CD14-positive monocyte (primary cell): ENCODE measurements at regions not wholly inside any gene's neighbourhood (a gene's known extent, or its start where the extent isn't known, plus 50 kb on each side); places are given as distances from the start of the nearest gene placed in this dataset.

Experiments
- DNase-seq, 3 donors: peaks; one replicate each; pipeline ENCODE4 v3.0.0-alpha.2; 2011 to 2022
- H2AFZ ChIP-seq: 2 replicates; pipeline ENCODE4 v1.6.0; 2012; ENCODE audit warnings: mild to moderate bottlenecking, low read depth, low read length, inconsistent platforms; ENCODE audit not compliant: insufficient read depth, poor library complexity, severe bottlenecking
- H3K27ac ChIP-seq, 2 donors: 1 replicate in 1 of 2; 2 replicates in 1 of 2; pipeline ENCODE4 v1.5.1; 2012 to 2013; ENCODE audit warnings: low read length in 2 of 2, control low read depth in 1 of 2, inconsistent platforms in 1 of 2, low read depth in 1 of 2, mild to moderate bottlenecking in 1 of 2
- H3K27me3 ChIP-seq, 2 donors: one replicate each; pipeline versions ENCODE4 v1.6.0 to v1.6.1; 2011 to 2013; ENCODE audit warnings: low read length in 2 of 2; ENCODE audit not compliant: control insufficient read depth in 2 of 2, insufficient read depth in 2 of 2
- H3K36me3 ChIP-seq, 2 donors: replicated peaks in 1 of 2; 1 replicate in 1 of 2; 2 replicates in 1 of 2; pipeline versions ENCODE4 v1.5.1 to v1.6.1; 2012 to 2013; ENCODE audit warnings: low read length in 2 of 2, control low read depth in 1 of 2, inconsistent platforms in 1 of 2, mild to moderate bottlenecking in 1 of 2; ENCODE audit not compliant: insufficient read depth in 2 of 2, control insufficient read depth in 1 of 2
- H3K4me1 ChIP-seq, 2 donors: 1 replicate in 1 of 2; 2 replicates in 1 of 2; pipeline versions ENCODE4 v1.5.1 to v1.6.1; 2012 to 2013; ENCODE audit warnings: low read length in 2 of 2, control low read depth in 1 of 2, inconsistent platforms in 1 of 2, mild to moderate bottlenecking in 1 of 2, moderate library complexity in 1 of 2; ENCODE audit not compliant: insufficient read depth in 2 of 2, control insufficient read depth in 1 of 2
- H3K4me2 ChIP-seq: replicated peaks from 2 replicates; pipeline ENCODE3; 2012; ENCODE audit warnings: low read length, moderate library complexity, mild to moderate bottlenecking; ENCODE audit not compliant: poor library complexity, severe bottlenecking; ENCODE audit errors: extremely low read depth
- H3K4me3 ChIP-seq, 3 experiments: fragments of 200-600 bp in 1 of 3; sonication (generic) in 1 of 3; replicated peaks in 1 of 3; 1 replicate in 2 of 3; 2 replicates in 1 of 3; pipeline ENCODE4 v1.5.1; 2011 to 2013; ENCODE audit warnings: low read length in 3 of 3, mild to moderate bottlenecking in 3 of 3, control low read depth in 2 of 3, low read depth in 2 of 3, inconsistent platforms in 1 of 3, moderate library complexity in 1 of 3
- H3K79me2 ChIP-seq: 2 replicates; pipeline ENCODE4 v1.6.0; 2012; ENCODE audit warnings: mild to moderate bottlenecking, control low read depth, inconsistent platforms, low read length, moderate library complexity; ENCODE audit not compliant: insufficient read depth
- H3K9ac ChIP-seq: 2 replicates; pipeline ENCODE4 v1.6.0; 2017; ENCODE audit warnings: low read length, mild to moderate bottlenecking; ENCODE audit not compliant: insufficient read depth, poor library complexity, severe bottlenecking
- H3K9me3 ChIP-seq, 2 donors: replicated peaks in 1 of 2; 1 replicate in 1 of 2; 2 replicates in 1 of 2; pipeline versions ENCODE4 v1.5.1 to v1.6.1; 2012 to 2013; ENCODE audit warnings: low read length in 2 of 2, control low read depth in 1 of 2; ENCODE audit not compliant: control insufficient read depth in 1 of 2, insufficient read depth in 1 of 2
- H4K20me1 ChIP-seq: 2 replicates; pipeline ENCODE4 v1.6.0; 2012; ENCODE audit warnings: mild to moderate bottlenecking, low read length, control low read depth, moderate library complexity; ENCODE audit not compliant: insufficient read depth
- H3K27ac Mint-ChIP-seq, 7 donors: one replicate each; pipeline ENCODE4 v1.8.0; 2020; ENCODE audit warnings: mild to moderate bottlenecking in 7 of 7, mixed read lengths in 7 of 7, moderate library complexity in 6 of 7, inconsistent platforms in 2 of 7
- H3K27me3 Mint-ChIP-seq, 3 donors: one replicate each; pipeline ENCODE4 v1.8.0; 2021 to 2022; ENCODE audit warnings: low read depth in 3 of 3, mild to moderate bottlenecking in 3 of 3, mixed read lengths in 3 of 3, moderate library complexity in 3 of 3, inconsistent platforms in 1 of 3
- H3K36me3 Mint-ChIP-seq, 2 donors: one replicate each; pipeline ENCODE4 v1.8.0; 2020; ENCODE audit warnings: mixed read lengths in 2 of 2, inconsistent platforms in 1 of 2, mild to moderate bottlenecking in 1 of 2
- H3K4me1 Mint-ChIP-seq: one replicate; pipeline ENCODE4 v1.8.0; 2020; ENCODE audit warnings: mild to moderate bottlenecking, mixed read lengths
- H3K4me3 Mint-ChIP-seq, 2 donors: one replicate each; pipeline ENCODE4 v1.8.0; 2020; ENCODE audit warnings: mild to moderate bottlenecking in 2 of 2, mixed read lengths in 2 of 2, moderate library complexity in 1 of 2
- H3K9me3 Mint-ChIP-seq, 7 donors: one replicate each; pipeline ENCODE4 v1.8.0; 2020 to 2022; ENCODE audit warnings: mixed read lengths in 7 of 7, mild to moderate bottlenecking in 6 of 7, moderate library complexity in 6 of 7, inconsistent platforms in 2 of 7
- CTCF ChIP-seq: fragments of 200-600 bp; IDR thresholded peaks from one replicate; pipeline ENCODE4 v1.8.0; 2022; ENCODE audit warnings: antibody characterized with exemption, mild to moderate bottlenecking
- WGBS: methylation state at CpG from one replicate; pipeline ENCODE4 v1.1.5; 2013; ENCODE audit warnings: missing lambda C conversion rate; ENCODE audit not compliant: insufficient coverage; 5-methylcytosine and 5-hydroxymethylcytosine counted together
- intact Hi-C, 2 donors: fragments of 100-400 bp; cut with micrococcal nuclease; formaldehyde crosslinking; loops; one replicate each; pipeline versions ENCODE4 v1.15.0 to v1.15.1; 2023

GRCh38 chr18:54094474-54094873 lies 130.0 kb downstream of the MBD2 start:
- TF ChIP-seq CTCF: no peak
- Histone ChIP-seq H3K4me2 (no peak overlapping the region), H3K27ac (no peak overlapping the region), H2AFZ (no peak overlapping the region), H3K79me2 (no peaks in the 10 kb centered on the region), H3K4me1 (no peaks in the 10 kb centered on the region), H4K20me1 (no peaks in the 10 kb centered on the region), H3K9ac (no peak overlapping the region), H3K27me3 (peaks cover 25 to 27% of the 10 kb centered on the region in 2 donors), H3K4me3 (no peak overlapping the region), H3K9me3 (peaks cover 0 to 4% of the 10 kb centered on the region in 2 donors), H3K36me3 (no peaks in the 10 kb centered on the region)
- Mint-ChIP-seq H3K36me3 (no peaks in the 10 kb centered on the region), H3K27ac (no peak overlapping the region), H3K27me3 (peaks cover 9 to 38% (median 13%) of the 10 kb centered on the region in 3 donors), H3K4me1 (no peaks in the 10 kb centered on the region), H3K4me3 (no peak overlapping the region), H3K9me3 (peaks cover 3 to 14% (median 12%) of the 10 kb centered on the region in 7 donors)
- no peak for DNase-seq
- WGBS: 96% methylated on average over 3 of the region's 4 CpGs
- intact Hi-C loops: no loop called here

- H3K27ac ChIP-seq: no peak overlapping the region
- H3K4me3 ChIP-seq: no peak overlapping the region
- no peak overlapping the region for H3K9ac ChIP-seq
- TF ChIP-seq CTCF: no peak
- no peak overlapping the region for H3K27ac Mint-ChIP-seq
- no CpG with 5 or more reads among the region's 2 CpGs for WGBS
- no peaks in the 10 kb centered on the region for H3K36me3 Mint-ChIP-seq
- no peak overlapping the region for H3K4me3 Mint-ChIP-seq
- no peaks in the 10 kb centered on the region for H3K4me1 ChIP-seq
- peaks cover 25 to 30% of the 10 kb centered on the region in 2 donors for H3K27me3 ChIP-seq
- intact Hi-C loops: no loop called here
- no peak for DNase-seq
- H3K27me3 Mint-ChIP-seq: peaks cover 11 to 37% (median 14%) of the 10 kb centered on the region in 3 donors
- H3K36me3 ChIP-seq: no peaks in the 10 kb centered on the region
- H3K4me2 ChIP-seq: no peak overlapping the region
- H3K79me2 ChIP-seq: no peaks in the 10 kb centered on the region
- H3K9me3 Mint-ChIP-seq: peaks cover 0 to 9% (median 3%) of the 10 kb centered on the region in 7 donors
- H3K4me1 Mint-ChIP-seq: peaks cover 11% of the 10 kb centered on the region
- peaks cover 0 to 4% of the 10 kb centered on the region in 2 donors for H3K9me3 ChIP-seq
- no peaks in the 10 kb centered on the region for H4K20me1 ChIP-seq
- no peak overlapping the region for H2AFZ ChIP-seq
These were observed 133.6 kb downstream of the MBD2 start for GRCh38 chr18:54090856-54091255.
